ENCODE measurements at regions not wholly inside any gene's neighbourhood (a gene's known extent, or its start where the extent isn't known, plus 50 kb on each side); places are given as distances from the start of the nearest gene placed in this dataset.

GRCh38 chrX:104420907-104421306, 145.1 kb upstream of the IL1RAPL2 start:
- no peaks in the 10 kb centered on the region for H3K4me1 ChIP-seq (ENCODE audit: control insufficient read depth, insufficient read depth, low read length)
- POLR2A ChIA-PET (ENCODE audit: unreplicated experiment) = no interaction called here
- intact Hi-C loops (cut with micrococcal nuclease) = no loop called here
- no peak overlapping the region for H2BK120ac ChIP-seq (ENCODE audit: low read depth, low read length)
- H3K9me3 ChIP-seq (ENCODE audit: control insufficient read depth, insufficient read depth, low read length) = no peaks in the 10 kb centered on the region
- H4K5ac ChIP-seq (ENCODE audit: low read depth, low read length) = no peak overlapping the region
- H2AK9ac ChIP-seq (replicated peaks; ENCODE audit: low read depth, low read length, poor library complexity) = no peak overlapping the region
- CTCF ChIA-PET = no interaction called here
- no peak overlapping the region for H2BK15ac ChIP-seq (ENCODE audit: low read depth, low read length)
- H3K4ac ChIP-seq (ENCODE audit: low read depth, low read length) = no peak overlapping the region
- H3K9me1 ChIP-seq (ENCODE audit: insufficient read depth, low read length) = no peaks in the 10 kb centered on the region
- no peak overlapping the region for H4K8ac ChIP-seq (ENCODE audit: low read depth in 2 of 2, low read length in 2 of 2)
- H2AFZ ChIP-seq (replicated peaks; ENCODE audit: low read length, poor library complexity) = no peak overlapping the region
- BruUV-seq (replicated peaks) = no TSS peak
- no peak overlapping the region for H3K9ac ChIP-seq (ENCODE audit: low read depth, low read length)
- H3K18ac ChIP-seq (ENCODE audit: low read depth, low read length) = no peak overlapping the region
- H2BK20ac ChIP-seq (ENCODE audit: low read depth, low read length) = no peak overlapping the region
- H3K4me2 ChIP-seq (ENCODE audit: low read depth, low read length) = no peak overlapping the region
- H3K79me1 ChIP-seq (ENCODE audit: low read depth in 1 of 2, low read length in 2 of 2) = no peaks in the 10 kb centered on the region
- H3K36me3 ChIP-seq (ENCODE audit: control insufficient read depth, insufficient read depth, low read length) = no peaks in the 10 kb centered on the region
- no peak overlapping the region for H2BK5ac ChIP-seq (ENCODE audit: low read depth, low read length, poor library complexity, severe bottlenecking)
- H3K4me3 ChIP-seq (ENCODE audit: insufficient read depth, low read depth, low read length) = no peak overlapping the region
- no peak overlapping the region for H3K14ac ChIP-seq (replicated peaks; ENCODE audit: low read depth, low read length)
- H4K20me1 ChIP-seq (ENCODE audit: insufficient read depth, low read length) = no peaks in the 10 kb centered on the region
- in situ Hi-C loops (cut with MboI; ENCODE audit: low sequenced_read_pairs) = no loop called here
- WGBS, 2 experiments (ENCODE audit: extremely low coverage in 2 of 2, insufficient read length in 1 of 2) = no CpG with 5 or more reads among the region's 4 CpGs
- DNase-seq = no peak
- H4K91ac ChIP-seq (ENCODE audit: insufficient read depth, low read depth, low read length) = no peak overlapping the region
- no peaks in the 10 kb centered on the region for H3K27me3 ChIP-seq (ENCODE audit: control insufficient read depth, insufficient read depth, low read length)
- dilution Hi-C loops (cut with HindIII; ENCODE audit: low sequenced_read_pairs, unreplicated experiment) = no loop called here
- H3K56ac ChIP-seq (ENCODE audit: extremely low read depth, insufficient read depth, low read length) = no peak overlapping the region
- TF ChIP-seq POLR2A (IDR thresholded peaks at IDR 0.05; ENCODE audit: low read depth, low read length) (no peak), NFE2L2 (IDR thresholded peaks at IDR 0.05; ENCODE audit: low read depth, low read length) (no peak), RCOR1 (IDR thresholded peaks at IDR 0.05; ENCODE audit: insufficient replicate concordance, low read length) (no peak), MXI1 (IDR thresholded peaks at IDR 0.05; ENCODE audit: borderline replicate concordance, low read depth, low read length) (no peak), RAD21 (IDR thresholded peaks at IDR 0.05; ENCODE audit: low read length) (no peak), ELK1 (IDR thresholded peaks at IDR 0.05; ENCODE audit: borderline replicate concordance, low read depth, low read length) (no peak), CEBPB (IDR thresholded peaks at IDR 0.05; ENCODE audit: low read depth, low read length) (no peak)
- H2AK5ac ChIP-seq (ENCODE audit: low read depth, low read length) = no peak overlapping the region
- no peak for ATAC-seq (ENCODE audit: low read depth)
- H3K27ac ChIP-seq (ENCODE audit: insufficient read depth, low read length) = no peak overlapping the region
- no peak overlapping the region for H3K23ac ChIP-seq (ENCODE audit: low read depth, low read length)

All from IMR-90 (cell line).